Endothelial cell of umbilical vein (primary cell): ENCODE measurements at regions not wholly inside any gene's neighbourhood (a gene's known extent, or its start where the extent isn't known, plus 50 kb on each side); places are given as distances from the start of the nearest gene placed in this dataset.

Source experiments
- BruUV-seq: library from RNA; stranded (reverse); fragments of 400-500 nt; replicated peaks from 2 replicates; lab custom pipeline; 2021; lab: Mats Ljungman, UMichigan
- CTCF ChIA-PET: fragments of 300-600, 350-600 bp; sonication (Branson Sonifier 250); formaldehyde crosslinking; loops from one replicate; lab custom pipeline; 2021; ENCODE audit warnings: antibody characterized with exemption, inconsistent platforms; lab: Charles Lee
- POLR2A ChIA-PET: fragments of 300-600, 350-600 bp; sonication (Branson Sonifier 250); formaldehyde crosslinking; loops from one replicate; lab custom pipeline; 2021; ENCODE audit warnings: antibody characterized with exemption, inconsistent platforms; lab: Charles Lee
- DNase-seq: peaks from one replicate; pipeline ENCODE4 v3.0.0-alpha.2; 2011; ENCODE audit warnings: low read depth, low spot score
- FAIRE-seq: peaks from 2 replicates; lab custom pipeline; 2011; peaks lifted over from hg19 to GRCh38; lab: Jason Lieb, UNC
- H2AFZ ChIP-seq: 2 replicates; pipeline ENCODE4 v1.6.0; 2012; ENCODE audit warnings: low read depth, low read length, control low read depth, inconsistent platforms
- H3K27ac ChIP-seq: 2 replicates; pipeline ENCODE4 v1.5.1; 2011; ENCODE audit warnings: low read depth, mild to moderate bottlenecking, control low read depth, low read length, moderate library complexity; ENCODE audit not compliant: insufficient read depth
- H3K27me3 ChIP-seq, 2 experiments: 2 replicates each; pipeline versions ENCODE4 v1.6.0 to v1.6.1; 2011; ENCODE audit warnings: low read length in 2 of 2, mixed read lengths in 1 of 2; ENCODE audit not compliant: control insufficient read depth in 2 of 2, insufficient read depth in 2 of 2
- H3K36me3 ChIP-seq, 2 experiments: 2 replicates in 1 of 2; 3 replicates in 1 of 2; pipeline ENCODE4 v1.5.1; 2011; ENCODE audit warnings: low read length in 2 of 2, mild to moderate bottlenecking in 1 of 2, moderate library complexity in 1 of 2; ENCODE audit not compliant: control insufficient read depth in 2 of 2, insufficient read depth in 2 of 2; ENCODE audit errors: extremely low read depth in 1 of 2
- H3K4me1 ChIP-seq: 3 replicates; pipeline ENCODE4 v1.5.1; 2011; ENCODE audit warnings: mild to moderate bottlenecking, low read length; ENCODE audit not compliant: control insufficient read depth, insufficient read depth; ENCODE audit errors: extremely low read depth
- H3K4me2 ChIP-seq: 2 replicates; pipeline ENCODE4 v1.6.1; 2011; ENCODE audit warnings: low read length, control low read depth, mixed read lengths; ENCODE audit not compliant: insufficient read depth
- H3K4me3 ChIP-seq, 3 experiments: fragments of 200-600 bp in 1 of 3; sonication (generic), shearing (Covaris generic) in 1 of 3; replicated peaks in 1 of 3; 2 replicates each; pipeline ENCODE4 v1.5.1; 2011 to 2016; ENCODE audit warnings: control low read depth in 3 of 3, low read length in 3 of 3, mild to moderate bottlenecking in 2 of 3, inconsistent platforms in 1 of 3, low read depth in 1 of 3, moderate library complexity in 1 of 3; ENCODE audit not compliant: insufficient read depth in 1 of 3
- H3K79me2 ChIP-seq: 2 replicates; pipeline ENCODE4 v1.6.0; 2012; ENCODE audit warnings: low read length, inconsistent platforms; ENCODE audit not compliant: control insufficient read depth, insufficient read depth
- H3K9ac ChIP-seq: replicated peaks from 2 replicates; pipeline ENCODE3; 2011; ENCODE audit warnings: low read length, control low read depth; ENCODE audit not compliant: insufficient read depth; ENCODE audit errors: extremely low read depth
- H3K9me1 ChIP-seq: replicated peaks from 3 replicates; pipeline ENCODE4 v1.6.0; 2011; ENCODE audit warnings: mild to moderate bottlenecking, low read length; ENCODE audit not compliant: control insufficient read depth, insufficient read depth; ENCODE audit errors: extremely low read depth
- H3K9me3 ChIP-seq: replicated peaks from 2 replicates; pipeline ENCODE4 v1.5.1; 2012; ENCODE audit warnings: low read length, inconsistent platforms; ENCODE audit not compliant: control insufficient read depth, insufficient read depth
- H4K20me1 ChIP-seq: replicated peaks from 2 replicates; pipeline ENCODE3; 2011; ENCODE audit warnings: mild to moderate bottlenecking, low read length; ENCODE audit not compliant: control insufficient read depth, insufficient read depth; ENCODE audit errors: extremely low read depth
- EZH2 ChIP-seq: IDR thresholded peaks from 2 replicates; pipeline ENCODE4 v1.6.1; 2012; ENCODE audit warnings: borderline replicate concordance, low read depth, mild to moderate bottlenecking, moderate library complexity, low read length, inconsistent platforms; ENCODE audit not compliant: severe bottlenecking
- FOS ChIP-seq: IDR thresholded peaks from 2 replicates; pipeline ENCODE4 v1.6.1; 2011; ENCODE audit warnings: mild to moderate bottlenecking, low read length, moderate library complexity, borderline replicate concordance; ENCODE audit not compliant: insufficient read depth
- GATA2 ChIP-seq: IDR thresholded peaks from 2 replicates; pipeline ENCODE4 v1.7.0; 2011; ENCODE audit warnings: low read depth, mild to moderate bottlenecking, moderate library complexity, mixed read lengths, low read length; ENCODE audit not compliant: insufficient read length, insufficient read depth
- JUN ChIP-seq: IDR thresholded peaks from 2 replicates; pipeline ENCODE4 v1.6.1; 2011; ENCODE audit warnings: borderline replicate concordance, low read depth; ENCODE audit not compliant: insufficient read length, insufficient read depth
- MYC ChIP-seq: IDR thresholded peaks from one replicate; pipeline ENCODE4 v1.6.1; 2011; ENCODE audit warnings: mild to moderate bottlenecking, low read depth, low read length
- POLR2A ChIP-seq: IDR thresholded peaks from 2 replicates; pipeline ENCODE4 v1.6.1; 2012; ENCODE audit warnings: low read depth, mild to moderate bottlenecking, control low read depth, low read length
- POLR2AphosphoS5 ChIP-seq: IDR thresholded peaks from 2 replicates; pipeline ENCODE4 v1.6.1; 2012; ENCODE audit warnings: low read depth, mild to moderate bottlenecking, control low read depth, low read length, moderate library complexity; ENCODE audit not compliant: insufficient read depth
- dilution Hi-C: fragments of 300-500 bp; cut with MboI; formaldehyde crosslinking; loops from one replicate; pipeline ENCODE4 v1.15.0; 2019; ENCODE audit warnings: low sequenced_read_pairs; ENCODE audit not compliant: extremely low pct_ligation_motif_present
- intact Hi-C: fragments of 100-400 bp; cut with micrococcal nuclease; formaldehyde crosslinking; loops from one replicate; pipeline ENCODE4 v1.10.0; 2022
- TF ChIP-seq, protein P1 (sequence below), 2 donors: IDR thresholded peaks; 1 replicate in 1 of 2; 2 replicates in 1 of 2; pipeline ENCODE4 v1.5.1; 2011; ENCODE audit warnings: low read length in 2 of 2, mild to moderate bottlenecking in 2 of 2, moderate library complexity in 2 of 2, control low read depth in 1 of 2, inconsistent platforms in 1 of 2, low read depth in 1 of 2; ENCODE audit not compliant: insufficient read depth in 1 of 2; ENCODE audit errors: extremely low read depth in 1 of 2
- TF ChIP-seq, protein P2 (sequence below): IDR thresholded peaks from 2 replicates; pipeline ENCODE4 v1.6.1; 2011; ENCODE audit not compliant: insufficient read depth, insufficient read length

DNA sequence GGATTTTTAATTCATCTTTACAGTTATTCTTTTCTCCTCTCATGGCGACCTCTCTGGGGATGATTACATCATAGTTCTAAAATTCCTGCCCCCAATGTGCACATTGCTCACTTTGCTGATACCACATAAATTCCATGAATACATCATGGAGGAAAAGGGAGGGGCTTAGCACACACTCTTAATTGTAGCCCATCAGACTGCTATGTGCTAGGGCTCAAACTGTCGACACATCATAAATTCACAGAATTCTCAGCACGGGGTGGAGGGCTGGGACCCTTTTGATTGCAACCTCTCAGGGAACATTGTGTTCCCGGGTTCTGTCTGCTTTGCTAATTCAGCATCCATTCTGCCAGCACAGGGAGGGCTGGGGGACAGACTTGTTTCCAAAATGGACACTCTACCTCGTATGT is 592.9 kb downstream of the BCOR start:
- DNase-seq (no peak), FAIRE-seq (no peak)
- intact Hi-C loops (no loop called here), dilution Hi-C loops (no loop called here)
- no peaks in the 10 kb centered on the region for H3K9me3 ChIP-seq
- H3K9ac ChIP-seq, result no peak overlapping the region
- ChIA-PET CTCF (no interaction called here), POLR2A (no interaction called here)
- H3K4me3 ChIP-seq, result no peak overlapping the region
- no TSS peak for BruUV-seq
- no peaks in the 10 kb centered on the region for H3K9me1 ChIP-seq
- no peaks in the 10 kb centered on the region for H4K20me1 ChIP-seq
- TF ChIP-seq, protein P1, sequence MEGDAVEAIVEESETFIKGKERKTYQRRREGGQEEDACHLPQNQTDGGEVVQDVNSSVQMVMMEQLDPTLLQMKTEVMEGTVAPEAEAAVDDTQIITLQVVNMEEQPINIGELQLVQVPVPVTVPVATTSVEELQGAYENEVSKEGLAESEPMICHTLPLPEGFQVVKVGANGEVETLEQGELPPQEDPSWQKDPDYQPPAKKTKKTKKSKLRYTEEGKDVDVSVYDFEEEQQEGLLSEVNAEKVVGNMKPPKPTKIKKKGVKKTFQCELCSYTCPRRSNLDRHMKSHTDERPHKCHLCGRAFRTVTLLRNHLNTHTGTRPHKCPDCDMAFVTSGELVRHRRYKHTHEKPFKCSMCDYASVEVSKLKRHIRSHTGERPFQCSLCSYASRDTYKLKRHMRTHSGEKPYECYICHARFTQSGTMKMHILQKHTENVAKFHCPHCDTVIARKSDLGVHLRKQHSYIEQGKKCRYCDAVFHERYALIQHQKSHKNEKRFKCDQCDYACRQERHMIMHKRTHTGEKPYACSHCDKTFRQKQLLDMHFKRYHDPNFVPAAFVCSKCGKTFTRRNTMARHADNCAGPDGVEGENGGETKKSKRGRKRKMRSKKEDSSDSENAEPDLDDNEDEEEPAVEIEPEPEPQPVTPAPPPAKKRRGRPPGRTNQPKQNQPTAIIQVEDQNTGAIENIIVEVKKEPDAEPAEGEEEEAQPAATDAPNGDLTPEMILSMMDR (IDR thresholded peaks at IDR 0.05; ENCODE audit: extremely low read depth in 1 of 2, insufficient read depth in 1 of 2, low read depth in 1 of 2, low read length in 2 of 2), result no peak
- TF ChIP-seq GATA2 (no peak), POLR2AphosphoS5 (no peak), MYC (no peak), JUN (no peak), EZH2 (no peak), FOS (no peak), POLR2A (no peak)
- TF ChIP-seq, protein P2, sequence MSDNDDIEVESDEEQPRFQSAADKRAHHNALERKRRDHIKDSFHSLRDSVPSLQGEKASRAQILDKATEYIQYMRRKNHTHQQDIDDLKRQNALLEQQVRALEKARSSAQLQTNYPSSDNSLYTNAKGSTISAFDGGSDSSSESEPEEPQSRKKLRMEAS, result no peak
- no peaks in the 10 kb centered on the region for H3K27me3 ChIP-seq
- H3K36me3 ChIP-seq, result no peaks in the 10 kb centered on the region
- no peaks in the 10 kb centered on the region for H3K4me1 ChIP-seq
- no peak overlapping the region for H3K4me2 ChIP-seq
- no peaks in the 10 kb centered on the region for H3K79me2 ChIP-seq
- H3K27ac ChIP-seq, result no peak overlapping the region
- no peak overlapping the region for H2AFZ ChIP-seq
